Occipital lobe (tissue), 1 donor: ENCODE measurements at regions not wholly inside any gene's neighbourhood (a gene's known extent, or its start where the extent isn't known, plus 50 kb on each side); places are given as distances from the start of the nearest gene placed in this dataset.
"Not testable (repeated sequence)": the region's sequence is repeated elsewhere in the genome, so short reads cannot be mapped to it uniquely, and the experiment has no call there.

Experiments used
- DNase-seq: peaks from one replicate; lab custom pipeline; 2025; lab: John Stamatoyannopoulos, UW

GRCh38 chr12:82300611-82301010 lies 57.6 kb downstream of the CCDC59 start:
- DNase-seq = no peak

GRCh38 chr12:82299319-82300025 lies 58.7 kb downstream of the CCDC59 start:
- no peak for DNase-seq

DNA sequence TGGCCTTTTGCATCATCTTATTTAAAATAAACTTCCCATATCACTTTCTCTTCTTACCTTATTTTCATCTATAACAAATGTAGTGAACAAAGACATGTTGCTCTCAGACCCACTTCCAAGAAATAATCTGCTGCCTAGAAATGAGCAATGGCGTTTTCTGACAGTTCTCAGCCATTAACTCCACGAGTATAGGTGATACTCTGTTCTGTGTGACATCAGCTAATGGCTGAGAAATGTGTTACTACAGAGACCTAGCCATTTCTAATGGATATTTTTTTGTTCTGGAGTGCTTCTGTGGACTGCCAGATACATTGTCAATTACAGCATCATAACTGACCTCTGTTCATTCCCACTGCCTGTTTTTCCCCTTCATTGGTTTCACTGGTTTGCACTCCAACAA lies 67.8 kb downstream of the CCDC59 start:
- no peak for DNase-seq

- DNase-seq = not testable (repeated sequence)
These were observed 76.9 kb downstream of the CCDC59 start for GRCh38 chr12:82281335-82281734.

DNA sequence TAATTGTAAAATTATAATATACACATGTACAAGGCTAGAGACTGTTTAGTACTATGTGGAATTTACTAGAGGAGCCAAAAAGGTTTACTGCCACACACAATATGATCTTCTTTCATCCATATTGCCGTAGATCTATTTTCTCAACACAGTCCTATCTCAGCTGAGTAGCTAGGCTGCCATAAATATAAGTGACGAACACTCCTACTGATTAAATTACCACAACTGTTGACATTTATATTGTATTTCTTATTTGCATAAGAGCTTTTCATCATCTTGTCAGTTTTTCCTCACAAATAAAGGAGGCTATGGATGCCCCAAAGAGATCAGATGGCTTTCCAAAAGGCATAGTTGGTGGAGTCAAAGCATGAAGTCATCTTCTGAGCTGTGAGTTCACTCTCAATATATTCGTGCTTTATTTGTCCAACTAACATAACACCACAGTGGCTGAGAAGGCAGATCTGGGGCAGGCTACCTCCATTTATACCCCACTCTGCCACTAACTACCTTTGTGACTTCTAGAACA lies 78.6 kb downstream of the CCDC59 start:
- no peak for DNase-seq

DNA sequence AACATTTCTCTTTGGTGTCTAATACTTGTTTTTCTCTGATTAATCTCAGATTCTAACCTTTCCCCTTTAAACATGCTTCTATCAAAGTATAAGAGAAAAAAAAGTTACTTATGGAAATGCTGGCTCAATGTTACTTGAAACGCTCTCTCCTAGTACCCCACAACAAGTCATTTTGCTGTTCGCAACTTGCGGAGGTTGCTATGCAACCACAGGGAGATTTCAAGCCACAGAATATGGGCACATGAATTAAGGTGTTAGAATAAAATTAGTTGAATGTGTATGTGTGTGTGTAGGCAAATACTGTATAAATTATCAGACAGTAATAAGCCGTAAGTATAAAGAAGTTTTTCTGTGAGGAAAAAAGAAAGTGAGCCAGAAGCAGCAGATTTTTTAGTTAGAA lies 80.6 kb downstream of the CCDC59 start:
- DNase-seq = no peak

GRCh38 chr12:82242729-82243128 lies 115.5 kb downstream of the CCDC59 start:
- no peak for DNase-seq

DNA sequence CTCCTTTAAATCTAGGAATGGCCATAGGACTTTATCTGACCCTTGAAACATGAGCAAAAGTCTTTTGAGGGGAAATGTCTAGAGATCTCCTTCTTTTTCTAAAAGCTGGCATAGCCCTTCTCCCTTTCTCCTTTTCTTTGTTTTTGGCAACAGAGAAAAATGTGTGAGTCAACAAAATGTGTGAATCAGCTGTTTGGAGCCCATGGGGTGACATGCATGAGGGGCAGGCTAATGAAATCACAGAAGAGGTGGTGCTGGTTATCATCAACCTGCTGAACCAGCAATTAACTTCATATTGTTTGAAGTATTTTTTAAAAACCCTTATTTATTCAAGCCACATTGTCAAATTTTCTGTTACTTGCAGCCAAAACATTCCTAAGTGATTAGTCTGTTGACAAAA lies 132.3 kb downstream of the CCDC59 start:
- DNase-seq = no peak

GRCh38 chr12:82223426-82223825 lies 134.8 kb downstream of the CCDC59 start:
- peak; percentile 5 for DNase-seq

- DNase-seq = no peak
These were observed 141.7 kb downstream of the CCDC59 start for GRCh38 chr12:82216475-82216874.

GRCh38 chr12:82213761-82214160 lies 144.4 kb downstream of the CCDC59 start:
- DNase-seq = no peak

DNA sequence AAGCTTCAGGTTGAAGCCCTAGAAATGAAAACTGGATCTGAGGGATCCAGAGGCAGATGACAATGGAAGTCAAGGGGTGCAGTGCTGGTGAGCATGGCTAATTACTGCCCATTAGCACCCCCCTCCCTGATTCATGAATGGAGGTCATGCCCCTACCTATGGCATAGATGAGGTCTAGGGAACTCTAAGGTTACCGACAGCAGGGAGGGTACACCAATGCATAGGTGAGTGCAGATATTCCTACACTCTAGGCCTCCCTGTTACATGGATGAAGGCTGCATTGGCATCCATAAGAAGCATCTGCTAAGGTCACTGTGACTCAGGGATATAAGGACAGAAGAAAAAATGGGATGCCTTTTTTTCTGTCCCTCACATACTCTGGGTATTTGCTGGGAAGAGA lies 147.3 kb downstream of the CCDC59 start:
- no peak for DNase-seq

DNA sequence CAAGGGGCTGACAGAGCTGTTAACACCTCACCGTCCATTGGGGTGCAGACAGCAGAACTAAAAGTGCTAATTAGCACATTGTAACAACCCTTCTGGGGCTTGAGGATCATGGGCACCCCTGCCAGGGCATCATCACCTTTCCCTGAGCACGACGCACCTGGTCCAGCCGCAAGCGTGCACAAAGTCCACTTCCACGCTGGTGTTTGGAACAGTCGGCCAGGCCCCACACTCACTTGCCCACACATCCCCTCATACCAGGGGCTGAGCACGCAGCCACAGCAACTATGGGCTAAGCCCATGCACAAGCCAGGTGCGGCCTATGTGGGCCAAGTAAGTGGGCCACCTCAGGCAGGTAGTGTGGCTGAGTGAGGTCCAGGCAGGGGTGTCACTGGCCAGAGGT lies 148.7 kb downstream of the CCDC59 start:
- DNase-seq = no peak

DNA sequence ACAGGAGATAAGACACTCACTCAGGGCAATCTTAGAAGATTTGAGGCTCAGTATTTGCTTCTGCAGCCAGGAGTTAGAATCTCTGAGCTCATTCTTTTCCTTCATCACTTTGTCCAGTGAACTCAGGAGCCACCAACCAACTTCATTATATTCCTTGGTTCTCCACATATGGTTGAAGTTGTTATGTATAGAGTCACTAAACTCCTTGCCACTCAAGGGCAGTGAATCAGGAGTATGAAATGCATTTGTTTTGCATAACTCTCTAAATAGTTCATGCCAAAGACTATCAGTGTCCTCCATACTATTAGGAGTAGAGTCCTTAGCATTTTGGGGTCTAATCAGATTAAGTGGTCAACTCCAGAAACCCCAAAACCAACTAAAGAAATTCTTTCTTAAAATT lies 150.6 kb downstream of the CCDC59 start:
- DNase-seq = no peak

GRCh38 chr12:82203086-82203485 lies 155.1 kb downstream of the CCDC59 start:
- no peak for DNase-seq

GRCh38 chr12:82187595-82187994 lies 170.6 kb downstream of the CCDC59 start:
- no peak for DNase-seq

DNA sequence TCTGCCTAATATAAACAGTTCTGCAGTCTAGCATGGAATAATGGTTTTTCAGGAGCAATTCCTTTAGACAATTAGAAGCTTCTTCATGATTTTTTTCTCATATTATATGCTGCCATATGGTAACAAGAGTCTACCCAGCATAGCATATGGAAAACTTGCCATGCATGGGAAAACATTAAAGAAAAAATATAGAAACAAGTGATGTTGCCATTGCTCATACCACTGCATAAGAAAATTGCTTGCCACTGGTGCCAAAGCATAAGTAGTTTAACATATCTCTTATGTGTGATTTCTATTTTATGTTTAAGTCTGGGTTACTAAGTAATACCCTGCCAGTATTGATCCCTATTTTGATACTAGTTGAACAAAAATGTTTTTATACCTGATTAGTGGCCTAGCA lies 171.2 kb downstream of the CCDC59 start:
- DNase-seq = no peak

DNA sequence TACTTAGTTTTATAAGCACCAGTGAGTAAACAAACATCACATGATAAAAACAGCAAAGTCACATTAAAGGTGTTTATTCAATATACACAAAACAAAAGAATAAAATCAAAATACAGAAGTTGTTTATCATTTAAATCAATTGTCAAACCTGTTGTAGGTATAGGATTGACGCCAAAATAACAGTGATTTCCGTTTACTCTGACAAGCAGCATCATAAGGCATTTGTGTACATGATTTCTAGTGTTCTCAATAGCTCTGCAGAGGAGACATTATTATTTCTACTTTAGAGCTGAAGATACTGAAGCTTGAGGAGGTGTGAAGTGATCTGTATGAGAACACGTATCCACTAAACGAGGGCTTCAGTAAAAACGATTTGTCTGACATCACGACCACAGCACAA lies 171.9 kb downstream of the CCDC59 start:
- DNase-seq = no peak

- no peak for DNase-seq
These were observed 173.3 kb downstream of the CCDC59 start for GRCh38 chr12:82184844-82185243.

GRCh38 chr12:82182601-82183190 lies 175.5 kb downstream of the CCDC59 start:
- DNase-seq = no peak

DNA sequence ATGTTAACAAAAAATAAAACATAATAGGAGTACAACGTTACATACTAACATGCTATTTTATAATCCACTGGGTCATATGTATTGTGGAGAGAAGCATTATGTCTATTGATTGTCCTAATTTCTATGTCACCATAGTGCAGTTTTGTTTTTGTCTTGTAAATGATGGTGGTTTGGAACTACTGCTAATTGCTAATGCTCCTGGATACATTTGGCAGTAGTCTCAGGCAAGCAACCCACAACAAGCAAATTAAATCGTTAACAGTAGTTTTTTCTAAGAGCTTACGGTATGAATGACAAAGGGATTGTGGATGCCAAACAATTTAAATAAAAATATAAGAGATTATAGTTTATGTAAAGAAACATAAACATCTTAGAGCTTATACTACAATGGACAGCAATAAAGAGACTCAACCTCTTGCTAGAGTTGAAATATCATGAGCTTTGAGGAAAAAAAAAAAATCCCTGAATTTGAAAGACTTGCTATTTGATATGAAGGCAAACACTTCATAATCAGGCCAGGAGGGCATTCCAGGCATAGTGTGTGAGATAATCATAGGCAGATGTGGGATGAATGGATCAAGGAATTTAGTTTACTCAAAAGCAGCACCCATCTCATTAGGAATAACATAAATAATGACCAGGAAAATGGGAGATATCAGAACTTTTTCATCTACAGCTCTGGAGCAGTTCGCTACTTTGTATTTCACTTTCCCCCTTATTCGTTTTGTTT lies 181.3 kb downstream of the CCDC59 start:
- no peak for DNase-seq

- no peak for DNase-seq
These were observed 182.2 kb downstream of the CCDC59 start for GRCh38 chr12:82176026-82176425.

DNA sequence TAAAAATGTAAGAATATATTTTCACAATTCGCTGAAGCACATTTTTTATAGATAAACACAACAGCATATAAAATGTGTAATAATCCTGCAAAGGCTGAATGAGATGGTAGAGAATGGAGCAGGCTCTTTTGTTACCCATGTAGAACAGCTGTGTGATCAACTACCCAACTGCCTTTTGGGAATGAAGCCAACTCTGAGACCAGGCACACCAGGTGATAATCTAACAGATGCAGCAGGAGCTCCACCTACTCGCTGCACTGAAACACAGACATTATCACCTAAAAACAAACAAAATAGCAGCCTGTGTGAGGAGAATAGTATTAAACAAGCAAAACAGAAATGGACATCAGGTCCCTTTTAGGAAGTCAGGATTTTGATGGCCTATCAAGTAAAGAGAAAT lies 183.3 kb downstream of the CCDC59 start:
- DNase-seq = no peak
